Mucosa of descending colon (tissue), 3 donors: ENCODE measurements at regions not wholly inside any gene's neighbourhood (a gene's known extent, or its start where the extent isn't known, plus 50 kb on each side); places are given as distances from the start of the nearest gene placed in this dataset.

ENCODE experiments used
- ATAC-seq: fragments of 200-7000 bp; cut with Tn5 transposase; one replicate; pipeline ENCODE4 v1.9.1; 2020; ENCODE audit warnings: mild to moderate bottlenecking, moderate library complexity
- DNase-seq, 3 donors: peaks; one replicate each; pipeline ENCODE4 v3.0.0-alpha.2; 2020
- H3K36me3 ChIP-seq: fragments of 200-600 bp; one replicate; pipeline ENCODE4 v1.8.0; 2021; ENCODE audit warnings: low read depth, mild to moderate bottlenecking
- H3K4me1 ChIP-seq: fragments of 200-600 bp; one replicate; pipeline ENCODE4 v1.8.0; 2021; ENCODE audit warnings: low read depth, mild to moderate bottlenecking
- H3K4me3 ChIP-seq: fragments of 200-600 bp; one replicate; pipeline ENCODE4 v1.8.0; 2021; ENCODE audit warnings: mild to moderate bottlenecking
- H3K9me3 ChIP-seq: fragments of 200-600 bp; one replicate; pipeline ENCODE4 v1.8.0; 2021; ENCODE audit warnings: mild to moderate bottlenecking
- intact Hi-C, 2 donors: fragments of 100-400 bp; cut with DNase I in 1 of 2; cut with micrococcal nuclease in 1 of 2; formaldehyde crosslinking; loops; one replicate each; pipeline versions ENCODE4 v1.11.0 to v1.11.1; 2022; cut with DNase I, micrococcal nuclease
- TF ChIP-seq, protein P1 (sequence below): fragments of 200-600 bp; IDR thresholded peaks from one replicate; pipeline ENCODE4 v1.8.0; 2022; ENCODE audit warnings: antibody characterized with exemption, mild to moderate bottlenecking
- donor health status: DM: no; HTN: no; CAD: no; lungs with moderate emphysema.
- donor health status: DM: no; HTN: no; CAD: no.
- donor health status: DM: no; HTN: yes; CAD: no.

DNA sequence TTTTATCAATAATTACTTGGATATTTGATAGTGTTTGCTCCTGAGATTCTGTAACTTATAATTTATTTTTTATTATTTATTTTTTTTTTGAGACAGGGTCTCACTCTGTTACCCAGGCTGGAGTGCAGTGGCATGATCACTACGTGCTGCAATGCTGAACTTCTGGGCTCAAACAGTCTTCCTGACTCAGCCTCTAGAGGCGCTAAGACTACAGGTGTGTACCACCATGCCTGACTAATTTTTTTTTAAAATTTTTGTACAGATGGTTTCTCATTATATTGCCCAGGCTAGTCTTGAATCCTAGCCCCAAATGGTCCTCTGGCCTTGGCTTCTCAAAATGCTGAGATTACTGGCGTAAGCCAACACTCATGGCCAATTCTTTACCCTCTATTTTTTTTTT is 845.5 kb upstream of the ADGRL4 start:
- intact Hi-C loops, result no loop called here
- DNase-seq, result no peak
- Histone ChIP-seq H3K4me1 (no peaks in the 10 kb centered on the region), H3K9me3 (no peaks in the 10 kb centered on the region), H3K4me3 (no peak overlapping the region), H3K36me3 (no peaks in the 10 kb centered on the region)
- no peak for ATAC-seq
- TF ChIP-seq, protein P1, sequence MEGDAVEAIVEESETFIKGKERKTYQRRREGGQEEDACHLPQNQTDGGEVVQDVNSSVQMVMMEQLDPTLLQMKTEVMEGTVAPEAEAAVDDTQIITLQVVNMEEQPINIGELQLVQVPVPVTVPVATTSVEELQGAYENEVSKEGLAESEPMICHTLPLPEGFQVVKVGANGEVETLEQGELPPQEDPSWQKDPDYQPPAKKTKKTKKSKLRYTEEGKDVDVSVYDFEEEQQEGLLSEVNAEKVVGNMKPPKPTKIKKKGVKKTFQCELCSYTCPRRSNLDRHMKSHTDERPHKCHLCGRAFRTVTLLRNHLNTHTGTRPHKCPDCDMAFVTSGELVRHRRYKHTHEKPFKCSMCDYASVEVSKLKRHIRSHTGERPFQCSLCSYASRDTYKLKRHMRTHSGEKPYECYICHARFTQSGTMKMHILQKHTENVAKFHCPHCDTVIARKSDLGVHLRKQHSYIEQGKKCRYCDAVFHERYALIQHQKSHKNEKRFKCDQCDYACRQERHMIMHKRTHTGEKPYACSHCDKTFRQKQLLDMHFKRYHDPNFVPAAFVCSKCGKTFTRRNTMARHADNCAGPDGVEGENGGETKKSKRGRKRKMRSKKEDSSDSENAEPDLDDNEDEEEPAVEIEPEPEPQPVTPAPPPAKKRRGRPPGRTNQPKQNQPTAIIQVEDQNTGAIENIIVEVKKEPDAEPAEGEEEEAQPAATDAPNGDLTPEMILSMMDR, result no peak

DNA sequence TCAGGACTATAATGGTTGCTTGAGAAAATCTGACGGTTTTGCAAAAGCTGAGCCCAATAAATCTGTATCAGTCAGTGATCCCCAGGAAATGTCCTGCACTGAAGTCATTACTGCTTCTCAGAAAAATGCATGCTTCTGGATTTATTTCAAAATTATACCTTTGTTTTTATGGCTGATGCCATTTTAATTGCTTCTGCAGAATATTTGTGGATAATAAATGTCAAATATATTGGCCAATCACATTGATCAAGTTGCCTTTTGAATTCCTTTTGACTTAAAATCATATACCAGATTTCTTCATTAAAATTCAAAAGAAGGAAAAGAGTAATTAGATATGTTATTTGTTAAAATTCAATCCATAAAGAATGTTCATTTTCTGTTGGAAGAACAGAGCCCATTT is 842.9 kb upstream of the ADGRL4 start:
- Histone ChIP-seq H3K36me3 (no peaks in the 10 kb centered on the region), H3K4me1 (no peaks in the 10 kb centered on the region), H3K4me3 (no peak overlapping the region), H3K9me3 (no peaks in the 10 kb centered on the region)
- ATAC-seq, result no peak
- TF ChIP-seq, protein P1, result no peak
- intact Hi-C loops, result no loop called here
- DNase-seq, result no peak

DNA sequence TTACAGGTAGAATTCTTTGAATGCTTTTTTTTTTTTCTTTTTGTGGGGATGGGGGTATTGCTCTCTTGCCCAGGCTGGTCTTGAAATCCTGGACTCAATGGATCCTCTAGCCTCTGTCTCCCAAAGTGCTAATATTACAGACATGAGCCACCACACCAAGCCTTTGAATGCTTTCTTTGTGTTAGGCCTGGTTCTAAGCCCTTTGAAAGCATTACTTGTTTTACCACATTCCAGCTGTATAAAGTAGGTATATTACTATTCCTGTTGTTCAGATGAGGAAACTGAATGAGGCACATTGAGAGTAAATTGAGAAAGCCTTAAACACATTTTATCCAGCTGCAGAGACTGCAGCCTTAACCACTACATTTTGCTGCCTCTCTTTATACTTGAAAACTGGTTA is 841.8 kb upstream of the ADGRL4 start:
- intact Hi-C loops, result no loop called here
- no peaks in the 10 kb centered on the region for H3K4me1 ChIP-seq
- DNase-seq, result no peak
- TF ChIP-seq, protein P1, result no peak
- no peaks in the 10 kb centered on the region for H3K36me3 ChIP-seq
- no peak for ATAC-seq
- no peak overlapping the region for H3K4me3 ChIP-seq
- no peaks in the 10 kb centered on the region for H3K9me3 ChIP-seq

DNA sequence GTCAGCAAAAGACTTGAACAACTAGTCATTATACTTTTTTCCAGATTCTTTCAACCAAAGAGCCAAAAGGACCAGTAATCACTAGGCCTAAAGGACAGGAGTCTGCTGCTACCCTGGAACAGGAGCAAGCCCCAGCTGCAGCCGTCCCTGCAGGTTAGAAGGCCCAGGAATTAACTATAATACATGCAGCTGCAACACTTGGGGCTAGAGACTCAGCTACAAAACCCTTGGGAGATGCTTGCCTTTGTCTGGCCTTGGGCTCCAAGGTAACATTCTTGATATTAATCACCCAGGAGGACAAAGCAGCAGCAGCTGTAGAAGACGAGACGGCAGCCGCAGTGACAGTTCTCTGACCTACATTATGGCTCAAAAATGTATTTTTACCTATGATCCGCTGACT is 841.2 kb upstream of the ADGRL4 start:
- no peaks in the 10 kb centered on the region for H3K9me3 ChIP-seq
- intact Hi-C loops, result no loop called here
- no peak for ATAC-seq
- H3K4me1 ChIP-seq, result no peaks in the 10 kb centered on the region
- DNase-seq, result no peak
- H3K4me3 ChIP-seq, result no peak overlapping the region
- H3K36me3 ChIP-seq, result no peaks in the 10 kb centered on the region
- TF ChIP-seq, protein P1, result no peak

DNA sequence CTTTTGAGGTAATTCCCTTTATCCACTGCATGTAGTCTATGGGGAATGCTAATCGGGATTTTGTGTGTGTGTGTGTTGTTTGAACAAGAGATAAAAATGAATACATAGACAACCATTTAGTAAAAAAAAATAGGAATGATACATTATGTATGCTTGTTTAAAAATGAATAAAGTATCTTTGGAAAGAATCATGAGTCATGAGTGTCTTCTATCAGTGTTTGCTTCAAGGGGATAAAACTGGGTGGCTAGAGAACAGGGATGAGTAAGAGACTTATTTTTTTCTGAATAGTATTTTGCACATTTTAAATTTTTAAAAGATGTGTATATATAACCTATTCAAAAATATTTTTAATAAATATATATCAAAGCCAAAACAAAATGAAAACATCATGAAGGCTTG is 839.4 kb upstream of the ADGRL4 start:
- ATAC-seq (no peak), DNase-seq (no peak)
- intact Hi-C loops, result no loop called here
- Histone ChIP-seq H3K9me3 (no peaks in the 10 kb centered on the region), H3K4me1 (no peaks in the 10 kb centered on the region), H3K36me3 (no peaks in the 10 kb centered on the region), H3K4me3 (no peak overlapping the region)
- TF ChIP-seq, protein P1, result no peak

DNA sequence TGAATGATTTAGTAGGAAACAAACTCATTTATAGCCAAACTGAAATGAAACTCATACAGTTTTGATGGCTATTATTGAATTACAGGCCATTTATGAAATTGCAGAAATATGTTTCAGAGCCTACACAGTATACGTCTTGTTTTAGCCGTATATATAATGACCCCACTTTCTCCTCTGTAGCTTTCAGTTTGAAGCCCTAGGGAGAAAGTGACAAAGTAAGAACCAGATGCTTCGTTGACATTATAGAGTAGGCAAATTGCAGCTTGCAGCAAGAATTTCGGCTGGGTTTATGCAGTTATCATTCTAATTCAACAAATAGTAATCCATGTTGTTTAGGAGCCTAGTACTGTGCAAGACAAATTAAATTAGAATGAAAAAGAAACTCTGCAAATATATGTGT is 836.3 kb upstream of the ADGRL4 start:
- intact Hi-C loops, result no loop called here
- TF ChIP-seq, protein P1, result no peak
- ATAC-seq, result no peak

More for the DNA sequence above, 836.3 kb upstream of the ADGRL4 start:
- Histone ChIP-seq H3K4me3 (no peak overlapping the region), H3K4me1 (no peaks in the 10 kb centered on the region), H3K9me3 (no peaks in the 10 kb centered on the region), H3K36me3 (no peaks in the 10 kb centered on the region)
- no peak for DNase-seq
